ENCODE measurements at regions not wholly inside any gene's neighbourhood (a gene's known extent, or its start where the extent isn't known, plus 50 kb on each side); places are given as distances from the start of the nearest gene placed in this dataset.

DNA sequence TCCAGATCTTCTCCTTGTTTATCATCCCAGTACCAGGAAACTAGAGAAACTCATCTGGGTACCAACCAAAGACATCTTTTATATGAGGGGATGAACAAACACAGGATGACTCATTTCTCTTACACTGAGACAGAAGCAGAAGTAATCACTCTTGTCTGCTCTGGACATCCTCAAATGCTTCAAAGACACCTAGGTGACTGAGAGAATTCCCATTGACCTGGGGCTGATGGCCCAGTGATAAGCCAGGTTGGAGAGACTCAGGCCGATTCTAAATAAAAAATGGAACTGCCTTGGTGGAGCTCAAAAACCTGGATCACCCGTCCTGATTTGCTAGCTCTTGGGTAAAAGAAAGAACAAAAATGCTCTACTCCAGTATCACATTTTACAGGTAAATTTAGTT is 182.2 kb downstream of the ZNF486 start:
- Histone ChIP-seq H3K4me3 (ENCODE audit: low read depth, low read length) (no peak overlapping the region), H3K36me3 (ENCODE audit: control insufficient read depth, insufficient read depth, low read length) (no peaks in the 10 kb centered on the region), H3K27me3 (ENCODE audit: control insufficient read depth, insufficient read depth, low read length) (no peaks in the 10 kb centered on the region)
- DNase-seq (ENCODE audit: low read depth), result no peak
- TF ChIP-seq, protein P1, sequence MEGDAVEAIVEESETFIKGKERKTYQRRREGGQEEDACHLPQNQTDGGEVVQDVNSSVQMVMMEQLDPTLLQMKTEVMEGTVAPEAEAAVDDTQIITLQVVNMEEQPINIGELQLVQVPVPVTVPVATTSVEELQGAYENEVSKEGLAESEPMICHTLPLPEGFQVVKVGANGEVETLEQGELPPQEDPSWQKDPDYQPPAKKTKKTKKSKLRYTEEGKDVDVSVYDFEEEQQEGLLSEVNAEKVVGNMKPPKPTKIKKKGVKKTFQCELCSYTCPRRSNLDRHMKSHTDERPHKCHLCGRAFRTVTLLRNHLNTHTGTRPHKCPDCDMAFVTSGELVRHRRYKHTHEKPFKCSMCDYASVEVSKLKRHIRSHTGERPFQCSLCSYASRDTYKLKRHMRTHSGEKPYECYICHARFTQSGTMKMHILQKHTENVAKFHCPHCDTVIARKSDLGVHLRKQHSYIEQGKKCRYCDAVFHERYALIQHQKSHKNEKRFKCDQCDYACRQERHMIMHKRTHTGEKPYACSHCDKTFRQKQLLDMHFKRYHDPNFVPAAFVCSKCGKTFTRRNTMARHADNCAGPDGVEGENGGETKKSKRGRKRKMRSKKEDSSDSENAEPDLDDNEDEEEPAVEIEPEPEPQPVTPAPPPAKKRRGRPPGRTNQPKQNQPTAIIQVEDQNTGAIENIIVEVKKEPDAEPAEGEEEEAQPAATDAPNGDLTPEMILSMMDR (IDR thresholded peaks at IDR 0.05; ENCODE audit: insufficient read depth, low read length, poor library complexity, severe bottlenecking), result no peak

- H3K36me3 ChIP-seq (ENCODE audit: control insufficient read depth, insufficient read depth, low read length), result no peaks in the 10 kb centered on the region
- no peak overlapping the region for H3K4me3 ChIP-seq (ENCODE audit: low read depth, low read length)
- no peaks in the 10 kb centered on the region for H3K27me3 ChIP-seq (ENCODE audit: control insufficient read depth, insufficient read depth, low read length)
- TF ChIP-seq, protein P1 (IDR thresholded peaks at IDR 0.05; ENCODE audit: insufficient read depth, low read length, poor library complexity, severe bottlenecking), result no peak
- DNase-seq (ENCODE audit: low read depth), result no peak
Measured at GRCh38 chr19:20339444-20339843, 172.4 kb downstream of the ZNF486 start.

- no peak overlapping the region for H3K4me3 ChIP-seq (ENCODE audit: low read depth, low read length)
- no peaks in the 10 kb centered on the region for H3K27me3 ChIP-seq (ENCODE audit: control insufficient read depth, insufficient read depth, low read length)
- no peak for DNase-seq (ENCODE audit: low read depth)
- TF ChIP-seq, protein P1 (IDR thresholded peaks at IDR 0.05; ENCODE audit: insufficient read depth, low read length, poor library complexity, severe bottlenecking), result no peak
- no peaks in the 10 kb centered on the region for H3K36me3 ChIP-seq (ENCODE audit: control insufficient read depth, insufficient read depth, low read length)
Measured at GRCh38 chr19:20334760-20335159, 167.7 kb downstream of the ZNF486 start.

DNA sequence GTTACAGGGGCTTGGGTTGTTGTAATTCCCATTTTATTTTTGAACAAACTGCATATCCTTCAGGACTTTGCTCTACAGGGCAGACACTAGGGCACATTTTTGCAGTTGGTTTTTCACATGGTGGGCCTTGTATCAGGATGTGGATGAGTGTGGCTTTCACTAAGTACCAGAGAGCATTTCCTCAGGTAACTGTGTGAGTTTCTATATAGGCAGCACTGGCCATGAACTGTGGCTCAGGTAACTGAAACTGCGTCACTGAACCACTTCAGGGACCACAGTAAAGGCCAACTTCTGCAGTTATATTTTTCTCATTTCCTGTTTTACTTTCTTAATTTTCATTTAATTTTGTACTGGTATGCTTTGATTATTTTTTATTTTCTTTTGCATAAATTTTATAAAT is 166.5 kb downstream of the ZNF486 start:
- Histone ChIP-seq H3K36me3 (ENCODE audit: control insufficient read depth, insufficient read depth, low read length) (no peaks in the 10 kb centered on the region), H3K27me3 (ENCODE audit: control insufficient read depth, insufficient read depth, low read length) (no peaks in the 10 kb centered on the region), H3K4me3 (ENCODE audit: low read depth, low read length) (no peak overlapping the region)
- no peak for DNase-seq (ENCODE audit: low read depth)
- TF ChIP-seq, protein P1 (IDR thresholded peaks at IDR 0.05; ENCODE audit: insufficient read depth, low read length, poor library complexity, severe bottlenecking), result no peak

DNA sequence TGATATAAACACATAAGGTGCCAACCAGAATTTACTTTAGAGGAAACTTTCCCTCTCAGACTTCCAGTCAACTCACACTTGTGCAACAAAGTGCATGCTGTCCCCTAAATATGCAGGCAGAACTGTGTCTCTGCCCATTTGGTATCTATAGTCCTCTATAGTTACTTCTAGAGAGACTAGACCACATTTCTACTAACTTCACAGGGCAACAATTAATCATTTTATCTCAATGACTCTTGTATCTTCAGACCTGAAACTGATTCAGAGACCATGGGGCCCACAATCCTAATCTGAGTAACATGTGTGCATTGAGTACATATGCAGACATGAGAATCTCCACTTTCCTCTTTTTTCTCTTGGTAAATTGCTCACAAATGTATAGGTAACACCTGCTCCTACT is 158.1 kb downstream of the ZNF486 start:
- Histone ChIP-seq H3K36me3 (ENCODE audit: control insufficient read depth, insufficient read depth, low read length) (no peaks in the 10 kb centered on the region), H3K4me3 (ENCODE audit: low read depth, low read length) (no peak overlapping the region), H3K27me3 (ENCODE audit: control insufficient read depth, insufficient read depth, low read length) (no peaks in the 10 kb centered on the region)
- no peak for DNase-seq (ENCODE audit: low read depth)
- TF ChIP-seq, protein P1 (IDR thresholded peaks at IDR 0.05; ENCODE audit: insufficient read depth, low read length, poor library complexity, severe bottlenecking), result no peak

- no peaks in the 10 kb centered on the region for H3K36me3 ChIP-seq (ENCODE audit: control insufficient read depth, insufficient read depth, low read length)
- no peaks in the 10 kb centered on the region for H3K27me3 ChIP-seq (ENCODE audit: control insufficient read depth, insufficient read depth, low read length)
- DNase-seq (ENCODE audit: low read depth), result no peak
- H3K4me3 ChIP-seq (ENCODE audit: low read depth, low read length), result no peak overlapping the region
- TF ChIP-seq, protein P1 (IDR thresholded peaks at IDR 0.05; ENCODE audit: insufficient read depth, low read length, poor library complexity, severe bottlenecking), result no peak
Measured at GRCh38 chr19:20321139-20321763, 154.2 kb downstream of the ZNF486 start.

Measured in kidney epithelial cell (primary cell).